SK-N-SH treated with all-trans-retinoic acid at 6 μM for 48 hours (cell line): ENCODE measurements at regions not wholly inside any gene's neighbourhood (a gene's known extent, or its start where the extent isn't known, plus 50 kb on each side); places are given as distances from the start of the nearest gene placed in this dataset.

Source experiments
- ARNTL ChIP-seq: fragments of 450-650 bp; formaldehyde crosslinking; IDR thresholded peaks from 2 replicates; pipeline ENCODE4 v1.5.0; 2020; ENCODE audit warnings: low read depth, mild to moderate bottlenecking, moderate library complexity, borderline replicate concordance
- CSRNP3 ChIP-seq: fragments of 250-450 bp; sonication (Bioruptor Pico); IDR thresholded peaks from 2 replicates; pipeline ENCODE4 v1.5.1; 2021; ENCODE audit warnings: mild to moderate bottlenecking, moderate library complexity
- GLIS3 ChIP-seq: fragments of 250-450 bp; sonication (Bioruptor Pico); IDR thresholded peaks from 2 replicates; pipeline ENCODE4 v1.5.0; 2020; ENCODE audit warnings: mild to moderate bottlenecking, moderate library complexity
- TOX ChIP-seq: fragments of 250-450 bp; sonication (Bioruptor Pico); IDR thresholded peaks from 2 replicates; pipeline ENCODE4 v1.8.0; 2021; ENCODE audit warnings: mild to moderate bottlenecking, moderate library complexity, borderline replicate concordance
- TSHZ2 ChIP-seq: fragments of 250-450 bp; sonication (Bioruptor Pico); IDR thresholded peaks from 2 replicates; pipeline ENCODE4 v1.5.0; 2020; ENCODE audit warnings: mild to moderate bottlenecking, moderate library complexity
- ZFP30 ChIP-seq: fragments of 450-650 bp; formaldehyde crosslinking; IDR thresholded peaks from 2 replicates; pipeline ENCODE4 v1.5.0; 2022; ENCODE audit warnings: mild to moderate bottlenecking, moderate library complexity
- TF ChIP-seq, protein P1 (sequence below): fragments of 250-450 bp; sonication (Bioruptor Pico); IDR thresholded peaks from 2 replicates; pipeline ENCODE4 v1.8.0; 2020; ENCODE audit warnings: mild to moderate bottlenecking, moderate library complexity, borderline replicate concordance
- TF ChIP-seq, protein P2 (sequence below): fragments of 250-450 bp; sonication (Bioruptor Pico); IDR thresholded peaks from 2 replicates; pipeline ENCODE4 v1.5.1; 2020; ENCODE audit warnings: low read depth, mild to moderate bottlenecking, moderate library complexity

GRCh38 chr13:53351021-53351420, 322.4 kb downstream of the OLFM4 start:
- TF ChIP-seq, protein P1, sequence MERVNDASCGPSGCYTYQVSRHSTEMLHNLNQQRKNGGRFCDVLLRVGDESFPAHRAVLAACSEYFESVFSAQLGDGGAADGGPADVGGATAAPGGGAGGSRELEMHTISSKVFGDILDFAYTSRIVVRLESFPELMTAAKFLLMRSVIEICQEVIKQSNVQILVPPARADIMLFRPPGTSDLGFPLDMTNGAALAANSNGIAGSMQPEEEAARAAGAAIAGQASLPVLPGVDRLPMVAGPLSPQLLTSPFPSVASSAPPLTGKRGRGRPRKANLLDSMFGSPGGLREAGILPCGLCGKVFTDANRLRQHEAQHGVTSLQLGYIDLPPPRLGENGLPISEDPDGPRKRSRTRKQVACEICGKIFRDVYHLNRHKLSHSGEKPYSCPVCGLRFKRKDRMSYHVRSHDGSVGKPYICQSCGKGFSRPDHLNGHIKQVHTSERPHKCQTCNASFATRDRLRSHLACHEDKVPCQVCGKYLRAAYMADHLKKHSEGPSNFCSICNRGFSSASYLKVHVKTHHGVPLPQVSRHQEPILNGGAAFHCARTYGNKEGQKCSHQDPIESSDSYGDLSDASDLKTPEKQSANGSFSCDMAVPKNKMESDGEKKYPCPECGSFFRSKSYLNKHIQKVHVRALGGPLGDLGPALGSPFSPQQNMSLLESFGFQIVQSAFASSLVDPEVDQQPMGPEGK (CRISPR knock-in tag): no peak
- TF ChIP-seq, protein P2, sequence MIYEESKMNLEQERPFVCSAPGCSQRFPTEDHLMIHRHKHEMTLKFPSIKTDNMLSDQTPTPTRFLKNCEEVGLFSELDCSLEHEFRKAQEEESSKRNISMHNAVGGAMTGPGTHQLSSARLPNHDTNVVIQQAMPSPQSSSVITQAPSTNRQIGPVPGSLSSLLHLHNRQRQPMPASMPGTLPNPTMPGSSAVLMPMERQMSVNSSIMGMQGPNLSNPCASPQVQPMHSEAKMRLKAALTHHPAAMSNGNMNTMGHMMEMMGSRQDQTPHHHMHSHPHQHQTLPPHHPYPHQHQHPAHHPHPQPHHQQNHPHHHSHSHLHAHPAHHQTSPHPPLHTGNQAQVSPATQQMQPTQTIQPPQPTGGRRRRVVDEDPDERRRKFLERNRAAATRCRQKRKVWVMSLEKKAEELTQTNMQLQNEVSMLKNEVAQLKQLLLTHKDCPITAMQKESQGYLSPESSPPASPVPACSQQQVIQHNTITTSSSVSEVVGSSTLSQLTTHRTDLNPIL: no peak
- TF ChIP-seq ARNTL (CRISPR knock-in tag) (no peak), ZFP30 (CRISPR knock-in tag) (no peak), TSHZ2 (CRISPR knock-in tag) (no peak), TOX (CRISPR knock-in tag) (no peak), GLIS3 (CRISPR knock-in tag) (no peak), CSRNP3 (no peak)
